HEK293 (cell line): ENCODE measurements at regions not wholly inside any gene's neighbourhood (a gene's known extent, or its start where the extent isn't known, plus 50 kb on each side); places are given as distances from the start of the nearest gene placed in this dataset.

ENCODE experiments used
- OSR2 ChIP-seq: fragments of 450-650 bp; formaldehyde crosslinking; IDR thresholded peaks from 2 replicates; pipeline ENCODE4 v1.5.1; 2016; ENCODE audit warnings: missing biosample characterization, missing genetic modification characterization
- REPIN1 ChIP-seq: fragments of 450-650 bp; formaldehyde crosslinking; IDR thresholded peaks from 2 replicates; pipeline ENCODE4 v1.5.1; 2017; ENCODE audit warnings: missing biosample characterization, missing genetic modification characterization, low read depth
- SALL2 ChIP-seq: fragments of 450-650 bp; formaldehyde crosslinking; IDR thresholded peaks from 2 replicates; pipeline ENCODE4 v1.5.0; 2017; ENCODE audit warnings: missing biosample characterization, mild to moderate bottlenecking, missing genetic modification characterization, borderline replicate concordance
- TSHZ1 ChIP-seq: fragments of 450-650 bp; formaldehyde crosslinking; IDR thresholded peaks from 2 replicates; pipeline ENCODE4 v1.5.1; 2016; ENCODE audit warnings: missing biosample characterization, missing genetic modification characterization, borderline replicate concordance
- ZBTB1 ChIP-seq: fragments of 450-650 bp; formaldehyde crosslinking; IDR thresholded peaks from 2 replicates; pipeline ENCODE4 v1.5.1; 2016; ENCODE audit warnings: missing biosample characterization, missing genetic modification characterization
- ZBTB11 ChIP-seq: fragments of 450-650 bp; formaldehyde crosslinking; conservative IDR thresholded peaks from 2 replicates; pipeline ENCODE4 v1.5.1; 2016; ENCODE audit warnings: low read depth, missing biosample characterization, missing genetic modification characterization
- ZBTB17 ChIP-seq: fragments of 450-650 bp; formaldehyde crosslinking; IDR thresholded peaks from 2 replicates; pipeline ENCODE4 v1.5.1; 2016; ENCODE audit warnings: missing biosample characterization, missing genetic modification characterization
- ZBTB26 ChIP-seq: fragments of 450-650 bp; formaldehyde crosslinking; optimal IDR thresholded peaks from 2 replicates; pipeline ENCODE3; 2016; ENCODE audit warnings: missing biosample characterization, mild to moderate bottlenecking, missing genetic modification characterization
- ZFHX2 ChIP-seq: fragments of 450-650 bp; formaldehyde crosslinking; conservative IDR thresholded peaks from 2 replicates; pipeline ENCODE4 v1.5.1; 2016; ENCODE audit warnings: missing biosample characterization, missing genetic modification characterization
- ZNF133 ChIP-seq: fragments of 450-650 bp; formaldehyde crosslinking; IDR thresholded peaks from 2 replicates; pipeline ENCODE4 v1.5.1; 2016; ENCODE audit warnings: missing biosample characterization, missing genetic modification characterization
- ZNF138 ChIP-seq: fragments of 450-650 bp; formaldehyde crosslinking; IDR thresholded peaks from 2 replicates; pipeline ENCODE4 v1.5.1; 2016; ENCODE audit warnings: missing biosample characterization, missing genetic modification characterization, borderline replicate concordance
- ZNF157 ChIP-seq: fragments of 450-650 bp; formaldehyde crosslinking; IDR thresholded peaks from 2 replicates; pipeline ENCODE4 v1.5.1; 2016; ENCODE audit warnings: missing biosample characterization, missing genetic modification characterization
- ZNF202 ChIP-seq: fragments of 450-650 bp; formaldehyde crosslinking; IDR thresholded peaks from 2 replicates; pipeline ENCODE4 v1.5.1; 2016; ENCODE audit warnings: missing biosample characterization, missing genetic modification characterization, borderline replicate concordance
- ZNF341 ChIP-seq: fragments of 450-650 bp; formaldehyde crosslinking; IDR thresholded peaks from 2 replicates; pipeline ENCODE4; 2016; ENCODE audit warnings: low read depth, missing biosample characterization, missing genetic modification characterization
- ZNF433 ChIP-seq: fragments of 450-650 bp; formaldehyde crosslinking; IDR thresholded peaks from 2 replicates; pipeline ENCODE4 v1.5.1; 2016; ENCODE audit warnings: missing biosample characterization, missing genetic modification characterization, low read depth
- ZNF514 ChIP-seq: fragments of 450-650 bp; formaldehyde crosslinking; IDR thresholded peaks from 2 replicates; pipeline ENCODE4 v1.5.1; 2016; ENCODE audit warnings: missing biosample characterization, missing genetic modification characterization
- ZNF521 ChIP-seq: fragments of 450-650 bp; formaldehyde crosslinking; IDR thresholded peaks from 2 replicates; pipeline ENCODE4 v1.5.1; 2017; ENCODE audit warnings: missing biosample characterization, mild to moderate bottlenecking, missing genetic modification characterization
- ZNF596 ChIP-seq: fragments of 450-650 bp; IDR thresholded peaks from 2 replicates; pipeline ENCODE4 v1.5.0; 2018; ENCODE audit warnings: missing biosample characterization, mild to moderate bottlenecking, missing genetic modification characterization, moderate library complexity
- ZNF701 ChIP-seq: fragments of 450-650 bp; formaldehyde crosslinking; IDR thresholded peaks from 2 replicates; pipeline ENCODE4 v1.5.1; 2016; ENCODE audit warnings: missing biosample characterization, missing genetic modification characterization
- ZNF747 ChIP-seq: fragments of 450-650 bp; formaldehyde crosslinking; IDR thresholded peaks from 2 replicates; pipeline ENCODE4 v1.5.1; 2016; ENCODE audit warnings: missing biosample characterization, missing genetic modification characterization
- ZNF830 ChIP-seq: fragments of 450-650 bp; IDR thresholded peaks from 2 replicates; pipeline ENCODE4 v1.5.0; 2018; ENCODE audit warnings: missing biosample characterization, missing genetic modification characterization, low read depth, mild to moderate bottlenecking, moderate library complexity
- TF ChIP-seq, protein P1 (sequence below): fragments of 450-650 bp; formaldehyde crosslinking; IDR thresholded peaks from 2 replicates; pipeline ENCODE4 v1.5.1; 2016; ENCODE audit warnings: missing biosample characterization, missing genetic modification characterization
- TF ChIP-seq, protein P2 (sequence below): fragments of 450-650 bp; formaldehyde crosslinking; IDR thresholded peaks from 2 replicates; pipeline ENCODE4 v1.5.1; 2017; ENCODE audit warnings: missing biosample characterization, mild to moderate bottlenecking, missing genetic modification characterization, moderate library complexity
- TF ChIP-seq, protein P3 (sequence below): fragments of 450-650 bp; formaldehyde crosslinking; IDR thresholded peaks from 2 replicates; pipeline ENCODE4 v1.5.1; 2016; ENCODE audit warnings: missing biosample characterization, missing genetic modification characterization

GRCh38 chr4:182189103-182189878, 53.9 kb upstream of the TENM3 start (continued):
- TF ChIP-seq, protein P1, sequence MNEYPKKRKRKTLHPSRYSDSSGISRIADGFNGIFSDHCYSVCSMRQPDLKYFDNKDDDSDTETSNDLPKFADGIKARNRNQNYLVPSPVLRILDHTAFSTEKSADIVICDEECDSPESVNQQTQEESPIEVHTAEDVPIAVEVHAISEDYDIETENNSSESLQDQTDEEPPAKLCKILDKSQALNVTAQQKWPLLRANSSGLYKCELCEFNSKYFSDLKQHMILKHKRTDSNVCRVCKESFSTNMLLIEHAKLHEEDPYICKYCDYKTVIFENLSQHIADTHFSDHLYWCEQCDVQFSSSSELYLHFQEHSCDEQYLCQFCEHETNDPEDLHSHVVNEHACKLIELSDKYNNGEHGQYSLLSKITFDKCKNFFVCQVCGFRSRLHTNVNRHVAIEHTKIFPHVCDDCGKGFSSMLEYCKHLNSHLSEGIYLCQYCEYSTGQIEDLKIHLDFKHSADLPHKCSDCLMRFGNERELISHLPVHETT (tag by site-specific recombination) = no peak; the same call in 1 of the 2 replicates
- TF ChIP-seq, protein P2, sequence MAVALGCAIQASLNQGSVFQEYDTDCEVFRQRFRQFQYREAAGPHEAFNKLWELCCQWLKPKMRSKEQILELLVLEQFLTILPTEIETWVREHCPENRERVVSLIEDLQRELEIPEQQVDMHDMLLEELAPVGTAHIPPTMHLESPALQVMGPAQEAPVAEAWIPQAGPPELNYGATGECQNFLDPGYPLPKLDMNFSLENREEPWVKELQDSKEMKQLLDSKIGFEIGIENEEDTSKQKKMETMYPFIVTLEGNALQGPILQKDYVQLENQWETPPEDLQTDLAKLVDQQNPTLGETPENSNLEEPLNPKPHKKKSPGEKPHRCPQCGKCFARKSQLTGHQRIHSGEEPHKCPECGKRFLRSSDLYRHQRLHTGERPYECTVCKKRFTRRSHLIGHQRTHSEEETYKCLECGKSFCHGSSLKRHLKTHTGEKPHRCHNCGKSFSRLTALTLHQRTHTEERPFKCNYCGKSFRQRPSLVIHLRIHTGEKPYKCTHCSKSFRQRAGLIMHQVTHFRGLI = no peak
- peak; percentile 47 for TF ChIP-seq ZNF341
- peak; percentile 10 for TF ChIP-seq ZBTB26 (tag by site-specific recombination)
- TF ChIP-seq ZNF138 = no peak
- no peak for TF ChIP-seq ZNF596 (tag by site-specific recombination)
- no peak for TF ChIP-seq ZNF747 (tag by site-specific recombination)
- TF ChIP-seq ZNF514 (tag by site-specific recombination) = no peak
- no peak for TF ChIP-seq ZNF433 (tag by site-specific recombination)
- no peak for TF ChIP-seq ZBTB11
- no peak for TF ChIP-seq ZNF830 (tag by site-specific recombination)
- TF ChIP-seq ZNF157 (tag by site-specific recombination) = no peak
- TF ChIP-seq SALL2 (tag by site-specific recombination) = no peak
- peak; percentile 97 for TF ChIP-seq ZFHX2 (tag by site-specific recombination)
- peak; percentile 88 for TF ChIP-seq OSR2
- no peak for TF ChIP-seq REPIN1 (tag by site-specific recombination)
- TF ChIP-seq, protein P3, sequence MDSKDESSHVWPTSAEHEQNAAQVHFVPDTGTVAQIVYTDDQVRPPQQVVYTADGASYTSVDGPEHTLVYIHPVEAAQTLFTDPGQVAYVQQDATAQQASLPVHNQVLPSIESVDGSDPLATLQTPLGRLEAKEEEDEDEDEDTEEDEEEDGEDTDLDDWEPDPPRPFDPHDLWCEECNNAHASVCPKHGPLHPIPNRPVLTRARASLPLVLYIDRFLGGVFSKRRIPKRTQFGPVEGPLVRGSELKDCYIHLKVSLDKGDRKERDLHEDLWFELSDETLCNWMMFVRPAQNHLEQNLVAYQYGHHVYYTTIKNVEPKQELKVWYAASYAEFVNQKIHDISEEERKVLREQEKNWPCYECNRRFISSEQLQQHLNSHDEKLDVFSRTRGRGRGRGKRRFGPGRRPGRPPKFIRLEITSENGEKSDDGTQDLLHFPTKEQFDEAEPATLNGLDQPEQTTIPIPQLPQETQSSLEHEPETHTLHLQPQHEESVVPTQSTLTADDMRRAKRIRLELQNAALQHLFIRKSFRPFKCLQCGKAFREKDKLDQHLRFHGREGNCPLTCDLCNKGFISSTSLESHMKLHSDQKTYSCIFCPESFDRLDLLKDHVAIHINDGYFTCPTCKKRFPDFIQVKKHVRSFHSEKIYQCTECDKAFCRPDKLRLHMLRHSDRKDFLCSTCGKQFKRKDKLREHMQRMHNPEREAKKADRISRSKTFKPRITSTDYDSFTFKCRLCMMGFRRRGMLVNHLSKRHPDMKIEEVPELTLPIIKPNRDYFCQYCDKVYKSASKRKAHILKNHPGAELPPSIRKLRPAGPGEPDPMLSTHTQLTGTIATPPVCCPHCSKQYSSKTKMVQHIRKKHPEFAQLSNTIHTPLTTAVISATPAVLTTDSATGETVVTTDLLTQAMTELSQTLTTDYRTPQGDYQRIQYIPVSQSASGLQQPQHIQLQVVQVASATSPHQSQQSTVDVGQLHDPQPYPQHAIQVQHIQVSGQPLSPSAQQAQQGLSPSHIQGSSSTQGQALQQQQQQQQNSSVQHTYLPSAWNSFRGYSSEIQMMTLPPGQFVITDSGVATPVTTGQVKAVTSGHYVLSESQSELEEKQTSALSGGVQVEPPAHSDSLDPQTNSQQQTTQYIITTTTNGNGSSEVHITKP (tag by site-specific recombination) = peak; percentile 58
- no peak for TF ChIP-seq ZBTB1 (tag by site-specific recombination)
- no peak for TF ChIP-seq ZNF202 (tag by site-specific recombination)
- no peak for TF ChIP-seq ZNF133
- peak; percentile 51 for TF ChIP-seq ZBTB17 (tag by site-specific recombination)
- peak; percentile 58; the same call in 1 of the 2 replicates for TF ChIP-seq TSHZ1
- no peak for TF ChIP-seq ZNF701
- no peak for TF ChIP-seq ZNF521 (tag by site-specific recombination)
